H1 (cell line): ENCODE measurements at regions not wholly inside any gene's neighbourhood (a gene's known extent, or its start where the extent isn't known, plus 50 kb on each side); places are given as distances from the start of the nearest gene placed in this dataset.

Experiments used
- CHD7 ChIP-seq: fragments of 300-600 bp; sonication (generic); IDR thresholded peaks from 2 replicates; pipeline ENCODE4 v1.7.1; 2012; ENCODE audit warnings: low read length, moderate library complexity, mild to moderate bottlenecking, inconsistent platforms; ENCODE audit not compliant: insufficient replicate concordance
- EP300 ChIP-seq, 2 experiments: IDR thresholded peaks; 1 replicate in 1 of 2; 2 replicates in 1 of 2; pipeline ENCODE4 v1.6.1; 2011 to 2012; ENCODE audit warnings: low read depth in 2 of 2, low read length in 2 of 2, mild to moderate bottlenecking in 2 of 2, borderline replicate concordance in 1 of 2, inconsistent platforms in 1 of 2, moderate library complexity in 1 of 2
- GTF2F1 ChIP-seq: IDR thresholded peaks from 2 replicates; pipeline ENCODE4 v1.6.1; 2012; ENCODE audit warnings: low read depth, low read length, improper control_type of control experiment, borderline replicate concordance
- MAFK ChIP-seq: IDR thresholded peaks from 2 replicates; pipeline ENCODE4 v1.6.1; 2012; ENCODE audit warnings: low read depth, mild to moderate bottlenecking, improper control_type of control experiment, low read length
- RAD21 ChIP-seq, 2 experiments: IDR thresholded peaks in 1 of 2; conservative IDR thresholded peaks in 1 of 2; 2 replicates each; pipeline ENCODE4 v1.6.1; 2011; ENCODE audit warnings: low read depth in 2 of 2, low read length in 2 of 2, improper control_type of control experiment in 1 of 2, inconsistent platforms in 1 of 2, mild to moderate bottlenecking in 1 of 2, moderate library complexity in 1 of 2
- SUZ12 ChIP-seq: fragments of 200-600 bp; sonication (generic); IDR thresholded peaks from 2 replicates; pipeline ENCODE4 v1.6.1; 2012; ENCODE audit warnings: mild to moderate bottlenecking, inconsistent platforms, low read length, moderate library complexity, mixed read lengths
- TF ChIP-seq, protein P1 (sequence below), 3 experiments: IDR thresholded peaks; 1 replicate in 2 of 3; 2 replicates in 1 of 3; pipeline versions ENCODE4 v1.5.1 to v1.6.1; 2011; ENCODE audit warnings: low read length in 3 of 3, mild to moderate bottlenecking in 3 of 3, inconsistent platforms in 2 of 3, low read depth in 1 of 3, moderate library complexity in 1 of 3; ENCODE audit not compliant: insufficient read depth in 1 of 3; ENCODE audit errors: control extremely low read depth in 1 of 3

DNA sequence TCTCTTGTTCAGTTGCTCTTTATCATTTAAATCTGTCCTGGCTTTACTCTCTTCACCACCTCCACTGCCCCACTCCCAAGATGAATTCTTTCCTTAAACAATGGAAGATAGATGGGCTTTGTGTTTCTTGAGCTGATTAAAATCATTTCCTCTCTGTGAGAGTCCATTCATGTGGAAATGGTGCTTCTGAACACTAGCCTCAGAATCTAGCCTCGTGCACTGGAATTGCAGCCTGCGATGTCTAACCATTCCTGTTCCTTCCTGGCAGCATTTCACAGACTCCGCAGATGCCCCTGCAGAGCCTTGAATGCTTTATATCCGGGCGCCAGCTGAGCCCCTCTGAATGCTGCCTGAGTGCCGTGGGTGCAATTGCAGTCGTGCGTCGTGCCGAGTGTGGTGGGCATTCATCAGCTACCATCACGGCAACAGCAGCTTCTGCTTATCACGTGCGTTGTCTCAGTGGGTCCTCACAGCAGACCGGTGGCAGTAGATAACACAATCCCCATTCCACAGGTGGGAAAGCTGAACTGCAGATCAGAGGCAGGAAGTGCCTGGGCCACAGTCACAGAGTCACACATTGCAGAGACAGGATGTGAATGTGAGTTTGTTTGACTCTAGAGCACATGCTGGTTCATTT is 172.8 kb upstream of the WSCD1 start (continued):
- TF ChIP-seq CHD7 (no peak), GTF2F1 (no peak), MAFK (no peak), SUZ12 (no peak), EP300 (IDR thresholded peaks at IDR 0.05; ENCODE audit: borderline replicate concordance in 1 of 2, low read depth in 2 of 2, low read length in 2 of 2) (no peak), RAD21 (IDR thresholded peaks at IDR 0.05 in 1 of 2, conservative IDR thresholded peaks at IDR 0.05 in 1 of 2; ENCODE audit: low read depth in 2 of 2, low read length in 2 of 2) (0 out of 4 replicates have a peak, but pooled peaks of 1 of the 2 experiments have one; percentile 8)
- TF ChIP-seq, protein P1, sequence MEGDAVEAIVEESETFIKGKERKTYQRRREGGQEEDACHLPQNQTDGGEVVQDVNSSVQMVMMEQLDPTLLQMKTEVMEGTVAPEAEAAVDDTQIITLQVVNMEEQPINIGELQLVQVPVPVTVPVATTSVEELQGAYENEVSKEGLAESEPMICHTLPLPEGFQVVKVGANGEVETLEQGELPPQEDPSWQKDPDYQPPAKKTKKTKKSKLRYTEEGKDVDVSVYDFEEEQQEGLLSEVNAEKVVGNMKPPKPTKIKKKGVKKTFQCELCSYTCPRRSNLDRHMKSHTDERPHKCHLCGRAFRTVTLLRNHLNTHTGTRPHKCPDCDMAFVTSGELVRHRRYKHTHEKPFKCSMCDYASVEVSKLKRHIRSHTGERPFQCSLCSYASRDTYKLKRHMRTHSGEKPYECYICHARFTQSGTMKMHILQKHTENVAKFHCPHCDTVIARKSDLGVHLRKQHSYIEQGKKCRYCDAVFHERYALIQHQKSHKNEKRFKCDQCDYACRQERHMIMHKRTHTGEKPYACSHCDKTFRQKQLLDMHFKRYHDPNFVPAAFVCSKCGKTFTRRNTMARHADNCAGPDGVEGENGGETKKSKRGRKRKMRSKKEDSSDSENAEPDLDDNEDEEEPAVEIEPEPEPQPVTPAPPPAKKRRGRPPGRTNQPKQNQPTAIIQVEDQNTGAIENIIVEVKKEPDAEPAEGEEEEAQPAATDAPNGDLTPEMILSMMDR (IDR thresholded peaks at IDR 0.05; ENCODE audit: control extremely low read depth in 1 of 3, insufficient read depth in 1 of 3, low read depth in 1 of 3, low read length in 3 of 3): no peak
